NT2/D1 (cell line): ENCODE measurements at regions not wholly inside any gene's neighbourhood (a gene's known extent, or its start where the extent isn't known, plus 50 kb on each side); places are given as distances from the start of the nearest gene placed in this dataset.
"Not testable (repeated sequence)": the region's sequence is repeated elsewhere in the genome, so short reads cannot be mapped to it uniquely, and the experiment has no call there.

ENCODE experiments used
- DNase-seq: peaks from one replicate; pipeline ENCODE4 v3.0.0-alpha.2; 2011; ENCODE audit warnings: low read depth, low spot score
- H3K27me3 ChIP-seq: 2 replicates; pipeline ENCODE4 v1.6.0; 2011; ENCODE audit warnings: mild to moderate bottlenecking; ENCODE audit not compliant: insufficient read length, insufficient read depth
- H3K36me3 ChIP-seq: 2 replicates; pipeline ENCODE4 v1.6.1; 2011; ENCODE audit warnings: mild to moderate bottlenecking, low read length, mixed read lengths; ENCODE audit not compliant: insufficient read depth, insufficient read length
- H3K4me1 ChIP-seq: 2 replicates; pipeline ENCODE4 v1.5.1; 2011; ENCODE audit not compliant: insufficient read depth, insufficient read length
- H3K4me3 ChIP-seq: 2 replicates; pipeline ENCODE4 v1.5.1; 2011; ENCODE audit warnings: low read depth; ENCODE audit not compliant: insufficient read length
- H3K9ac ChIP-seq: 2 replicates; pipeline ENCODE4 v1.6.0; 2011; ENCODE audit warnings: low read depth; ENCODE audit not compliant: insufficient read length
- H3K9me3 ChIP-seq: 2 replicates; pipeline ENCODE4 v1.5.1; 2011; ENCODE audit warnings: mild to moderate bottlenecking, low read length; ENCODE audit not compliant: insufficient read depth
- SUZ12 ChIP-seq: IDR thresholded peaks from 2 replicates; pipeline ENCODE4 v1.6.1; 2011; ENCODE audit not compliant: insufficient read length, insufficient read depth; ENCODE audit errors: extremely low read depth
- YY1 ChIP-seq: IDR thresholded peaks from 2 replicates; pipeline ENCODE4 v1.6.1; 2011; ENCODE audit not compliant: insufficient read length, insufficient read depth
- ZNF274 ChIP-seq: IDR thresholded peaks from 2 replicates; pipeline ENCODE4 v1.6.1; 2011; ENCODE audit warnings: mild to moderate bottlenecking, low read depth, low read length

GRCh38 chrX:138057883-138058282 lies 492.0 kb downstream of the ZIC3 start:
- H3K27me3 ChIP-seq: no peaks in the 10 kb centered on the region
- no peak for TF ChIP-seq ZNF274
- no peak for TF ChIP-seq YY1
- TF ChIP-seq SUZ12: no peak
- no peaks in the 10 kb centered on the region for H3K4me1 ChIP-seq
- no peaks in the 10 kb centered on the region for H3K9me3 ChIP-seq
- no peak overlapping the region for H3K4me3 ChIP-seq
- no peaks in the 10 kb centered on the region for H3K36me3 ChIP-seq
- DNase-seq: no peak
- H3K9ac ChIP-seq: no peak overlapping the region

DNA sequence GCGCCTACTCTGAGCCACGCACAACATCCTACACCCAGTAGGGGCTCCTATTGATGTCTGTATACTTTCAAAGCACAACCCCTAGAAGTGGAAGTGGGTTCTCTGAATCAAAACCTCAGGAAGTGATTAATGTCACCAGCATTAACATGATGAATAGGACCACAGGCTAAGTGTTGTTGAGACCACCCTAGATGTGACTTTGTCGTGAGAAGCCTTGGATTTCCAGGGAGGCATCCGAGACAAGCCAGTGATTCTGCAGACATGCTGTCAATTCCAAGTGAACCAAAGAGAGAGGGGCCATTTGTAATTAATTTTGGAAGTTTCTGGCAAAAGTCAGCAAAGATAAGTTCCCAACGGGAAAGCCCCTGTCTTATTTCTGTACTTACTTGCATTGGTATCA lies 493.0 kb downstream of the ZIC3 start:
- Histone ChIP-seq H3K4me3 (no peak overlapping the region), H3K9me3 (no peaks in the 10 kb centered on the region), H3K4me1 (no peaks in the 10 kb centered on the region), H3K27me3 (no peaks in the 10 kb centered on the region), H3K9ac (no peak overlapping the region), H3K36me3 (no peaks in the 10 kb centered on the region)
- DNase-seq: no peak
- TF ChIP-seq YY1 (no peak), SUZ12 (no peak), ZNF274 (no peak)

DNA sequence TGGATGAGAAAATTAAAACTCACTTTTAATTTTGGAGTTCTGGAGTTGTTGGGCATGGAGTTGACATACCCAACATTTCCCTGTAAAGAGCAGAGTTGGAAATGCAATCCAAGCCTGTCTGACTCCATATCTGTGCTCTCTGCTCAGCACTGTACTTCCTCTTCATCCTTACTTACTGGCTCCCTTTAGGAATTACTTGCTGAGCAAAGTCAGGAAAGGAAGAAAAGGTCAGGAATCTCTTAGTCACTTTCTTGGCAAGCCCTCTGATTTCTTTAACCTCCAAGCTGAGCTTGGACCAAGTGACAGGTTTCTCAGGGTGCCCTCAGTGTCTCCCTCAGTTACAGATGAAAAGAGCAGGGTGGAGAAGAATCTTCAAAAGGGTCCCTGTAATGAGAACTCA lies 501.5 kb downstream of the ZIC3 start:
- Histone ChIP-seq H3K27me3 (no peaks in the 10 kb centered on the region), H3K9me3 (no peaks in the 10 kb centered on the region), H3K9ac (no peak overlapping the region), H3K4me1 (no peaks in the 10 kb centered on the region), H3K36me3 (no peaks in the 10 kb centered on the region), H3K4me3 (no peak overlapping the region)
- TF ChIP-seq YY1 (no peak), ZNF274 (no peak), SUZ12 (no peak)
- DNase-seq: no peak

GRCh38 chrX:138073626-138074025 lies 507.7 kb downstream of the ZIC3 start:
- H3K9me3 ChIP-seq: no peaks in the 10 kb centered on the region
- H3K27me3 ChIP-seq: no peaks in the 10 kb centered on the region
- H3K4me3 ChIP-seq: no peak overlapping the region
- H3K4me1 ChIP-seq: no peaks in the 10 kb centered on the region
- no peak for DNase-seq
- H3K9ac ChIP-seq: no peak overlapping the region
- TF ChIP-seq ZNF274 (no peak), SUZ12 (no peak), YY1 (no peak)
- H3K36me3 ChIP-seq: no peaks in the 10 kb centered on the region

DNA sequence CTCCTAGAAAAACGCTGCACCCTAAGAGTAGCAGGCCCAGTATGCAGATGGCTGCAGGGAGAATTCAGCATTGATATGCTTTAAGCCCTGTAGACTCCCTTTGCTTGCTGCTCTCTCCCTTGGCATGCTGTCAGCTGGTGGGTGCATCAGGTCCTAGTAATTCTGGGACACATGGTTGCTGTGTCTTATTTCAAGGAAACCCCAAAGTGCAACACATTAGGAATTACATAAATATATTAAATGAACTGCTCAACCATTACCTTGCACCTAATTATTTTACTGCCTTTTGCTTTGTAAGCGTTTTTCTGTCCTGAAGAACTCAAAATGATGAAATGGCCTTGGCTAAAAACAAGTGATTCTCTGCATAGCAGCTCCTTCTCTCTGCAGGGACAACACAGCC lies 516.3 kb downstream of the ZIC3 start:
- H3K4me3 ChIP-seq: no peak overlapping the region
- no peaks in the 10 kb centered on the region for H3K27me3 ChIP-seq
- TF ChIP-seq ZNF274 (no peak), SUZ12 (no peak), YY1 (no peak)
- H3K36me3 ChIP-seq: no peaks in the 10 kb centered on the region
- H3K9ac ChIP-seq: no peak overlapping the region
- no peaks in the 10 kb centered on the region for H3K4me1 ChIP-seq
- no peak for DNase-seq
- H3K9me3 ChIP-seq: no peaks in the 10 kb centered on the region

- DNase-seq: no peak
- Histone ChIP-seq H3K9me3 (no peaks in the 10 kb centered on the region), H3K27me3 (no peaks in the 10 kb centered on the region), H3K4me3 (no peak overlapping the region), H3K4me1 (no peaks in the 10 kb centered on the region), H3K9ac (no peak overlapping the region), H3K36me3 (no peaks in the 10 kb centered on the region)
- TF ChIP-seq ZNF274 (no peak), YY1 (no peak), SUZ12 (no peak)
Observed at GRCh38 chrX:138082896-138083295, 517.0 kb downstream of the ZIC3 start.

DNA sequence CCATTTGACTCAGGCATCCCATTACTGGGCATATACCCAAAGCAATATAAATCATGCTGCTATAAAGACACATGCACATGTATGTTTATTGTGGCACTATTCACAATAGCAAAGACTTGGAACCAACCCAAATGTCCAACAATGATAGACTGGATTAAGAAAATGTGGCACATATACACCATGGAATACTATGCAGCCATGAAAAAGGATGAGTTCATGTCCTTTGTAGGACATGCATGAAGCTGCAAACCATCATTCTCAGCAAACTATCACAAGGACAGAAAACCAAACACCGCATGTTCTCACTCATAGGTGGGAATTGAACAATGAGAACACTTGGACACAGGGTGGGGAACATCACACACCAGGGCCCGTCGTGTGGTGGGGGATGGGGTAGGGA lies 545.0 kb downstream of the ZIC3 start:
- not testable (repeated sequence) for H3K9ac ChIP-seq, H3K36me3 ChIP-seq, H3K9me3 ChIP-seq, H3K27me3 ChIP-seq, H3K4me1 ChIP-seq, H3K4me3 ChIP-seq, DNase-seq

DNA sequence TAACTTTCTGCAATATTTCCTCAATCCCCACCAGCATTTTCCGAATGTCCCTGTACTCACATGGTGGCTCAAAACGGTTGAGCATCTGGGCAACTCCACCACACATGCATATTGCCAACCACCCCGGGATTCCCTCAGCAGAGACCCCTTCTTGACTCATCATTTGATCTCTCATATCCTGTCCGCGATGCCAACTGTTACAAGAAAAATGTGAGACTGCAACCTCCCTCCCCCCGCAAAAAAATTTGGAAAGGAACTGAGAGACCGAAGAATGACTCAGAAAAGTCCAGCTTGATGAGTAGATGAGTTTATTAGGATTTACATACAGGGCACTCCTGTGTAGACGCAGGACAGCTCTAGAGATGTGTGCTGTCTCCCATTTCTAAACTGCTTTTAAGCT lies 561.4 kb downstream of the ZIC3 start:
- DNase-seq: no peak
- H3K36me3 ChIP-seq: no peaks in the 10 kb centered on the region

More for the DNA sequence above, 561.4 kb downstream of the ZIC3 start:
- TF ChIP-seq SUZ12 (no peak), ZNF274 (no peak), YY1 (no peak)
- Histone ChIP-seq H3K4me1 (no peaks in the 10 kb centered on the region), H3K9ac (no peak overlapping the region), H3K9me3 (no peaks in the 10 kb centered on the region), H3K27me3 (no peaks in the 10 kb centered on the region), H3K4me3 (no peak overlapping the region)
